Upper lobe of left lung (tissue), 4 donors: ENCODE measurements at regions not wholly inside any gene's neighbourhood (a gene's known extent, or its start where the extent isn't known, plus 50 kb on each side); places are given as distances from the start of the nearest gene placed in this dataset.

Experiments used
- EP300 ChIP-seq, 4 donors: sonication (generic); formaldehyde crosslinking; IDR thresholded peaks; one replicate each; pipeline ENCODE4 v1.5.1; 2017; ENCODE audit warnings: antibody characterized with exemption in 4 of 4, control low read depth in 2 of 4
- POLR2A ChIP-seq, 4 donors: fragments of 450-650 bp; IDR thresholded peaks; one replicate each; pipeline ENCODE4 v1.5.1; 2016 to 2017; ENCODE audit warnings: antibody characterized with exemption in 4 of 4, mild to moderate bottlenecking in 2 of 4
- POLR2AphosphoS5 ChIP-seq, 2 donors: sonication (generic); formaldehyde crosslinking; IDR thresholded peaks; one replicate each; pipeline ENCODE4 v1.5.1; 2017; ENCODE audit warnings: antibody characterized with exemption in 2 of 2
- TF ChIP-seq, protein P1 (sequence below), 6 experiments: fragments of 450-650 bp in 4 of 6; fragments of 200-600 bp in 2 of 6; sonication (generic) in 2 of 6; IDR thresholded peaks; one replicate each; pipeline ENCODE4 v1.5.1; 2016 to 2019; ENCODE audit warnings: antibody characterized with exemption in 6 of 6

DNA sequence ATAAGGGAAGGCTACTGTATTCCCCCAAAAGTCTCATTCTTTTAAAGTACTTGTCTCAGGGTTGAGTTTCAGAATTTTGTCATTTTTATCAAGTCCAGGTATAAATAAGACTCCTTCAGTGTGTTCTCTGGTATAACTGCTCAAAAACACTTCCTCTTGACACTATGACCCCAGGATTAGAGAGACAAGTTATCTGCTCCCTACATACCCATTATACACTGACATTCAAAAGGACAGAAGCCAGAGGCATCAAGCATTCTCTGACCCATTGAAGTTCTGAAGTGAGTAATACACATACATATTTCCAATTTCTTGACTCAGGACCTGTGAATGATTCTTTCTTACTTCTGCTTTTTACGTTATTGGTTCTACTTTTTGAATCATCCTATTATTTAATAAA, 447.8 kb upstream of the CNTN5 start:
- TF ChIP-seq, protein P1, sequence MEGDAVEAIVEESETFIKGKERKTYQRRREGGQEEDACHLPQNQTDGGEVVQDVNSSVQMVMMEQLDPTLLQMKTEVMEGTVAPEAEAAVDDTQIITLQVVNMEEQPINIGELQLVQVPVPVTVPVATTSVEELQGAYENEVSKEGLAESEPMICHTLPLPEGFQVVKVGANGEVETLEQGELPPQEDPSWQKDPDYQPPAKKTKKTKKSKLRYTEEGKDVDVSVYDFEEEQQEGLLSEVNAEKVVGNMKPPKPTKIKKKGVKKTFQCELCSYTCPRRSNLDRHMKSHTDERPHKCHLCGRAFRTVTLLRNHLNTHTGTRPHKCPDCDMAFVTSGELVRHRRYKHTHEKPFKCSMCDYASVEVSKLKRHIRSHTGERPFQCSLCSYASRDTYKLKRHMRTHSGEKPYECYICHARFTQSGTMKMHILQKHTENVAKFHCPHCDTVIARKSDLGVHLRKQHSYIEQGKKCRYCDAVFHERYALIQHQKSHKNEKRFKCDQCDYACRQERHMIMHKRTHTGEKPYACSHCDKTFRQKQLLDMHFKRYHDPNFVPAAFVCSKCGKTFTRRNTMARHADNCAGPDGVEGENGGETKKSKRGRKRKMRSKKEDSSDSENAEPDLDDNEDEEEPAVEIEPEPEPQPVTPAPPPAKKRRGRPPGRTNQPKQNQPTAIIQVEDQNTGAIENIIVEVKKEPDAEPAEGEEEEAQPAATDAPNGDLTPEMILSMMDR (IDR thresholded peaks at IDR 0.05) = no peak
- TF ChIP-seq POLR2AphosphoS5 (IDR thresholded peaks at IDR 0.05) (no peak), POLR2A (IDR thresholded peaks at IDR 0.05) (no peak), EP300 (IDR thresholded peaks at IDR 0.05) (no peak)
